ENCODE measurements at regions not wholly inside any gene's neighbourhood (a gene's known extent, or its start where the extent isn't known, plus 50 kb on each side); places are given as distances from the start of the nearest gene placed in this dataset.

- TF ChIP-seq CTCF (IDR thresholded peaks at IDR 0.05; ENCODE audit: low read length) (no peak), EZH2 (IDR thresholded peaks at IDR 0.05; ENCODE audit: borderline replicate concordance, low read length) (no peak)
Observed at GRCh38 chrX:98114021-98114420, 1230.3 kb downstream of the RPA4 start.
